ENCODE measurements at regions not wholly inside any gene's neighbourhood (a gene's known extent, or its start where the extent isn't known, plus 50 kb on each side); places are given as distances from the start of the nearest gene placed in this dataset.

DNA sequence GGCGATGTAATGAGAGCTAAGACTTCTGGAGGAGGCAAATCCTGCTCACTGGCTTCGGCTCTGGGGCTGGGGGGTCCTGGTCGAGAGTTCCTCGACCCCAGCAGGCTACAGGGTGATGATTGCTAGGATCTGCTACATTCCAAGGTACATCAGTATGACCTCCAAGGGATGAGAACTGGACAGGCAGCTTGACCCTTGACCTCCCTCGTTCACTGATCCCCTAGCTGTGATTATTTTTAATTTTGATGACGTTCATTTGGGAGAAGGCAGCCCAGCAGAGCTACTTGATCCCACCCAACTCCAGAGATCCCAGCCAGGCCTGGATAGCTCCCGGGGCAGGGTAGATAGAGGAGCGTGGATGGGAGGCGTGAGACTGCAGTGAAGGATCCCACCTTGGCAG lies 242.3 kb downstream of the MAF start (continued):
- TF ChIP-seq, protein P1, sequence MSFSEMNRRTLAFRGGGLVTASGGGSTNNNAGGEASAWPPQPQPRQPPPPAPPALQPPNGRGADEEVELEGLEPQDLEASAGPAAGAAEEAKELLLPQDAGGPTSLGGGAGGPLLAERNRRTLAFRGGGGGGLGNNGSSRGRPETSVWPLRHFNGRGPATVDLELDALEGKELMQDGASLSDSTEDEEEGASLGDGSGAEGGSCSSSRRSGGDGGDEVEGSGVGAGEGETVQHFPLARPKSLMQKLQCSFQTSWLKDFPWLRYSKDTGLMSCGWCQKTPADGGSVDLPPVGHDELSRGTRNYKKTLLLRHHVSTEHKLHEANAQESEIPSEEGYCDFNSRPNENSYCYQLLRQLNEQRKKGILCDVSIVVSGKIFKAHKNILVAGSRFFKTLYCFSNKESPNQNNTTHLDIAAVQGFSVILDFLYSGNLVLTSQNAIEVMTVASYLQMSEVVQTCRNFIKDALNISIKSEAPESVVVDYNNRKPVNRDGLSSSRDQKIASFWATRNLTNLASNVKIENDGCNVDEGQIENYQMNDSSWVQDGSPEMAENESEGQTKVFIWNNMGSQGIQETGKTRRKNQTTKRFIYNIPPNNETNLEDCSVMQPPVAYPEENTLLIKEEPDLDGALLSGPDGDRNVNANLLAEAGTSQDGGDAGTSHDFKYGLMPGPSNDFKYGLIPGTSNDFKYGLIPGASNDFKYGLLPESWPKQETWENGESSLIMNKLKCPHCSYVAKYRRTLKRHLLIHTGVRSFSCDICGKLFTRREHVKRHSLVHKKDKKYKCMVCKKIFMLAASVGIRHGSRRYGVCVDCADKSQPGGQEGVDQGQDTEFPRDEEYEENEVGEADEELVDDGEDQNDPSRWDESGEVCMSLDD (tag by site-specific recombination; IDR thresholded peaks at IDR 0.05), result no peak
- TF ChIP-seq ZNF302 (tag by site-specific recombination; IDR thresholded peaks at IDR 0.05; ENCODE audit: low read depth), result no peak

GRCh38 chr16:79355600-79356358 lies 244.8 kb downstream of the MAF start:
- no peaks in the 10 kb centered on the region for H3K9me3 ChIP-seq (ENCODE audit: control insufficient read depth, insufficient read depth, low read depth, low read length)
- POLR2A ChIA-PET, result no interaction called here

GRCh38 chr16:79351927-79352326 lies 248.6 kb downstream of the MAF start:
- Histone ChIP-seq H3K36me3 (ENCODE audit: control insufficient read depth in 2 of 2, insufficient read depth in 1 of 2, low read length in 2 of 2) (no peaks in the 10 kb centered on the region), H3K4me1 (ENCODE audit: control insufficient read depth, insufficient read depth, low read length) (no peaks in the 10 kb centered on the region), H3K4me3 (ENCODE audit: low read depth, low read length) (no peak overlapping the region), H3K9me3 (ENCODE audit: control insufficient read depth, insufficient read depth, low read depth, low read length) (no peaks in the 10 kb centered on the region), H3K27ac (ENCODE audit: extremely low read depth, low read depth, low read length) (no peak overlapping the region)
- ChIA-PET POLR2A (no interaction called here), CTCF (interaction anchor here (1.8 kb wide), 1 partner anchor 17 kb away, joined by 4 read pairs; no protein-coding TSS in a partner anchor)
- TF ChIP-seq ZFP37 (tag by site-specific recombination; IDR thresholded peaks at IDR 0.05), result no peak
- TF ChIP-seq, protein P2, sequence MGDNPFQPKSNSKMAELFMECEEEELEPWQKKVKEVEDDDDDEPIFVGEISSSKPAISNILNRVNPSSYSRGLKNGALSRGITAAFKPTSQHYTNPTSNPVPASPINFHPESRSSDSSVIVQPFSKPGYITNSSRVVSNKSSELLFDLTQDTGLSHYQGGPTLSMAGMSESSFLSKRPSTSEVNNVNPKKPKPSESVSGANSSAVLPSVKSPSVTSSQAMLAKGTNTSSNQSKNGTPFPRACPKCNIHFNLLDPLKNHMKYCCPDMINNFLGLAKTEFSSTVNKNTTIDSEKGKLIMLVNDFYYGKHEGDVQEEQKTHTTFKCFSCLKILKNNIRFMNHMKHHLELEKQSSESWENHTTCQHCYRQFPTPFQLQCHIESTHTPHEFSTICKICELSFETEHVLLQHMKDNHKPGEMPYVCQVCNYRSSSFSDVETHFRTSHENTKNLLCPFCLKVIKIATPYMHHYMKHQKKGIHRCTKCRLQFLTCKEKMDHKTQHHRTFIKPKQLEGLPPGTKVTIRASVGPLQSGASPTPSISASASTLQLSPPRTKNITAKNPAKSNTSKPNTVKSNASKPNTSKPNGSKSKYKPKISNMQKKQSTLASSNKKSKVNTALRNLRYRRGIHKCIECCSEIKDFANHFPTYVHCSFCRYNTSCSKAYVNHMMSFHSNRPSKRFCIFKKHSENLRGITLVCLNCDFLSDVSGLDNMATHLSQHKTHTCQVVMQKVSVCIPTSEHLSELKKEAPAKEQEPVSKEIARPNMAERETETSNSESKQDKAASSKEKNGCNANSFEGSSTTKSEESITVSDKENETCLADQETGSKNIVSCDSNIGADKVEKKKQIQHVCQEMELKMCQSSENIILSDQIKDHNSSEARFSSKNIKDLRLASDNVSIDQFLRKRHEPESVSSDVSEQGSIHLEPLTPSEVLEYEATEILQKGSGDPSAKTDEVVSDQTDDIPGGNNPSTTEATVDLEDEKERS (tag by site-specific recombination; IDR thresholded peaks at IDR 0.05), result no peak
- no peak for TF ChIP-seq ZNF514 (tag by site-specific recombination; IDR thresholded peaks at IDR 0.05)
- no peak for TF ChIP-seq ZNF544 (tag by site-specific recombination; IDR thresholded peaks at IDR 0.05)
- no peak for TF ChIP-seq MEIS1 (CRISPR knock-in tag; IDR thresholded peaks at IDR 0.05; ENCODE audit: borderline replicate concordance)
- TF ChIP-seq ZNF140 (tag by site-specific recombination; IDR thresholded peaks at IDR 0.05), result no peak
- TF ChIP-seq ZNF341 (tag by site-specific recombination; IDR thresholded peaks at IDR 0.05; ENCODE audit: low read depth), result no peak
- TF ChIP-seq ZNF404 (tag by site-specific recombination; IDR thresholded peaks at IDR 0.05), result no peak
- TF ChIP-seq ZNF777 (tag by site-specific recombination; IDR thresholded peaks at IDR 0.05; ENCODE audit: borderline replicate concordance), result no peak
- TF ChIP-seq YY2 (tag by site-specific recombination; IDR thresholded peaks at IDR 0.05), result no peak

More at GRCh38 chr16:79355600-79356358, 244.8 kb downstream of the MAF start:
- TF ChIP-seq ZNF514 (tag by site-specific recombination; IDR thresholded peaks at IDR 0.05) (no peak), ZNF354C (tag by site-specific recombination; IDR thresholded peaks at IDR 0.05; ENCODE audit: borderline replicate concordance, low read depth) (no peak), ZNF843 (tag by site-specific recombination; IDR thresholded peaks at IDR 0.05) (no peak), ZNF132 (tag by site-specific recombination; IDR thresholded peaks at IDR 0.05; ENCODE audit: borderline replicate concordance) (no peak), ZNF133 (tag by site-specific recombination; IDR thresholded peaks at IDR 0.05) (no peak), ZNF311 (tag by site-specific recombination; IDR thresholded peaks at IDR 0.05; ENCODE audit: borderline replicate concordance) (no peak), ZNF558 (tag by site-specific recombination; IDR thresholded peaks at IDR 0.05) (no peak), REPIN1 (tag by site-specific recombination; IDR thresholded peaks at IDR 0.05; ENCODE audit: low read depth) (no peak), ZNF114 (tag by site-specific recombination; IDR thresholded peaks at IDR 0.05) (no peak), KLF9 (tag by site-specific recombination; IDR thresholded peaks at IDR 0.05; ENCODE audit: low read depth) (no peak), ZNF214 (tag by site-specific recombination; IDR thresholded peaks at IDR 0.05; ENCODE audit: borderline replicate concordance) (no peak), MZF1 (tag by site-specific recombination; IDR thresholded peaks at IDR 0.05; ENCODE audit: borderline replicate concordance) (no peak), ZNF416 (tag by site-specific recombination; IDR thresholded peaks at IDR 0.05) (no peak), ZNF26 (tag by site-specific recombination; IDR thresholded peaks at IDR 0.05) (no peak), ZNF624 (tag by site-specific recombination; IDR thresholded peaks at IDR 0.05) (no peak)
- TF ChIP-seq, protein P3, sequence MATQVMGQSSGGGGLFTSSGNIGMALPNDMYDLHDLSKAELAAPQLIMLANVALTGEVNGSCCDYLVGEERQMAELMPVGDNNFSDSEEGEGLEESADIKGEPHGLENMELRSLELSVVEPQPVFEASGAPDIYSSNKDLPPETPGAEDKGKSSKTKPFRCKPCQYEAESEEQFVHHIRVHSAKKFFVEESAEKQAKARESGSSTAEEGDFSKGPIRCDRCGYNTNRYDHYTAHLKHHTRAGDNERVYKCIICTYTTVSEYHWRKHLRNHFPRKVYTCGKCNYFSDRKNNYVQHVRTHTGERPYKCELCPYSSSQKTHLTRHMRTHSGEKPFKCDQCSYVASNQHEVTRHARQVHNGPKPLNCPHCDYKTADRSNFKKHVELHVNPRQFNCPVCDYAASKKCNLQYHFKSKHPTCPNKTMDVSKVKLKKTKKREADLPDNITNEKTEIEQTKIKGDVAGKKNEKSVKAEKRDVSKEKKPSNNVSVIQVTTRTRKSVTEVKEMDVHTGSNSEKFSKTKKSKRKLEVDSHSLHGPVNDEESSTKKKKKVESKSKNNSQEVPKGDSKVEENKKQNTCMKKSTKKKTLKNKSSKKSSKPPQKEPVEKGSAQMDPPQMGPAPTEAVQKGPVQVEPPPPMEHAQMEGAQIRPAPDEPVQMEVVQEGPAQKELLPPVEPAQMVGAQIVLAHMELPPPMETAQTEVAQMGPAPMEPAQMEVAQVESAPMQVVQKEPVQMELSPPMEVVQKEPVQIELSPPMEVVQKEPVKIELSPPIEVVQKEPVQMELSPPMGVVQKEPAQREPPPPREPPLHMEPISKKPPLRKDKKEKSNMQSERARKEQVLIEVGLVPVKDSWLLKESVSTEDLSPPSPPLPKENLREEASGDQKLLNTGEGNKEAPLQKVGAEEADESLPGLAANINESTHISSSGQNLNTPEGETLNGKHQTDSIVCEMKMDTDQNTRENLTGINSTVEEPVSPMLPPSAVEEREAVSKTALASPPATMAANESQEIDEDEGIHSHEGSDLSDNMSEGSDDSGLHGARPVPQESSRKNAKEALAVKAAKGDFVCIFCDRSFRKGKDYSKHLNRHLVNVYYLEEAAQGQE (tag by site-specific recombination; IDR thresholded peaks at IDR 0.05), result no peak
- H3K27ac ChIP-seq (ENCODE audit: extremely low read depth, low read depth, low read length), result no peak overlapping the region
- H3K36me3 ChIP-seq (ENCODE audit: control insufficient read depth in 2 of 2, insufficient read depth in 1 of 2, low read length in 2 of 2), result no peaks in the 10 kb centered on the region
- no peak overlapping the region for H3K4me3 ChIP-seq (ENCODE audit: low read depth, low read length)
- no peaks in the 10 kb centered on the region for H3K4me1 ChIP-seq (ENCODE audit: control insufficient read depth, insufficient read depth, low read length)
- CTCF ChIA-PET, result no interaction called here

All from HEK293 (cell line).